IPS-NIHi11 (cell line): ENCODE measurements at regions not wholly inside any gene's neighbourhood (a gene's known extent, or its start where the extent isn't known, plus 50 kb on each side); places are given as distances from the start of the nearest gene placed in this dataset.

Source experiments
- DNase-seq: peaks from one replicate; pipeline ENCODE4 v3.0.0; 2012; ENCODE audit warnings: mixed read lengths, low spot score

- no peak for DNase-seq
Observed at GRCh38 chr12:90029317-90029716, 320.7 kb upstream of the ATP2B1 start.

GRCh38 chr12:90028635-90029051, 320.0 kb upstream of the ATP2B1 start:
- no peak for DNase-seq

- no peak for DNase-seq
Observed at GRCh38 chr12:90027889-90028634, 319.4 kb upstream of the ATP2B1 start.

GRCh38 chr12:90027041-90027440, 318.4 kb upstream of the ATP2B1 start:
- DNase-seq: no peak

- DNase-seq: no peak
Observed at GRCh38 chr12:90026516-90026915, 317.9 kb upstream of the ATP2B1 start.

- DNase-seq: no peak
Observed at GRCh38 chr12:90024262-90024661, 315.6 kb upstream of the ATP2B1 start.

GRCh38 chr12:90023207-90023900, 314.7 kb upstream of the ATP2B1 start:
- DNase-seq: no peak

GRCh38 chr12:90021795-90022440, 313.3 kb upstream of the ATP2B1 start:
- no peak for DNase-seq

- no peak for DNase-seq
Observed at GRCh38 chr12:90020881-90021280, 312.2 kb upstream of the ATP2B1 start.

GRCh38 chr12:90020436-90020835, 311.8 kb upstream of the ATP2B1 start:
- DNase-seq: no peak

GRCh38 chr12:90020014-90020413, 311.4 kb upstream of the ATP2B1 start:
- DNase-seq: no peak

- no peak for DNase-seq
Observed at GRCh38 chr12:90017316-90017715, 308.7 kb upstream of the ATP2B1 start.

- DNase-seq: no peak
Observed at GRCh38 chr12:90015228-90015627, 306.6 kb upstream of the ATP2B1 start.

GRCh38 chr12:90013409-90013808, 304.8 kb upstream of the ATP2B1 start:
- DNase-seq: peak; percentile 19

- no peak for DNase-seq
Observed at GRCh38 chr12:90010089-90010488, 301.5 kb upstream of the ATP2B1 start.

GRCh38 chr12:90008277-90008676, 299.6 kb upstream of the ATP2B1 start:
- no peak for DNase-seq

- DNase-seq: peak; percentile 28
Observed at GRCh38 chr12:90004319-90005074, 295.9 kb upstream of the ATP2B1 start.

- DNase-seq: no peak
Observed at GRCh38 chr12:90003688-90004087, 295.1 kb upstream of the ATP2B1 start.

- no peak for DNase-seq
Observed at GRCh38 chr12:90000721-90001120, 292.1 kb upstream of the ATP2B1 start.

- no peak for DNase-seq
Observed at GRCh38 chr12:89999699-90000505, 291.3 kb upstream of the ATP2B1 start.

GRCh38 chr12:89995870-89996269, 287.2 kb upstream of the ATP2B1 start:
- DNase-seq: no peak

- no peak for DNase-seq
Observed at GRCh38 chr12:89994911-89995310, 286.3 kb upstream of the ATP2B1 start.
